SK-N-MC (cell line): ENCODE measurements at regions not wholly inside any gene's neighbourhood (a gene's known extent, or its start where the extent isn't known, plus 50 kb on each side); places are given as distances from the start of the nearest gene placed in this dataset.

ENCODE experiments used
- EZH2 ChIP-seq: fragments of 200-600 bp; sonication (generic); IDR thresholded peaks from one replicate; pipeline ENCODE4 v1.6.1; 2017; ENCODE audit warnings: antibody characterized with exemption
- FOXP2 ChIP-seq: optimal IDR thresholded peaks from 2 replicates; pipeline ENCODE3; 2011; ENCODE audit warnings: mild to moderate bottlenecking, moderate library complexity; ENCODE audit not compliant: insufficient read depth; ENCODE audit errors: extremely low read length, control extremely low read depth
- POLR2AphosphoS5 ChIP-seq: IDR thresholded peaks from 2 replicates; pipeline ENCODE4 v1.6.1; 2012; ENCODE audit warnings: mild to moderate bottlenecking, low read depth, low read length, borderline replicate concordance

GRCh38 chr1:68723791-68724190, 226.9 kb upstream of the DEPDC1 start:
- TF ChIP-seq EZH2 (no peak), POLR2AphosphoS5 (no peak), FOXP2 (no peak)
